Amniotic stem cell (primary cell): ENCODE measurements at regions not wholly inside any gene's neighbourhood (a gene's known extent, or its start where the extent isn't known, plus 50 kb on each side); places are given as distances from the start of the nearest gene placed in this dataset.

Experiments used
- DNase-seq: peaks from one replicate; lab custom pipeline; 2025; lab: John Stamatoyannopoulos, UW

DNA sequence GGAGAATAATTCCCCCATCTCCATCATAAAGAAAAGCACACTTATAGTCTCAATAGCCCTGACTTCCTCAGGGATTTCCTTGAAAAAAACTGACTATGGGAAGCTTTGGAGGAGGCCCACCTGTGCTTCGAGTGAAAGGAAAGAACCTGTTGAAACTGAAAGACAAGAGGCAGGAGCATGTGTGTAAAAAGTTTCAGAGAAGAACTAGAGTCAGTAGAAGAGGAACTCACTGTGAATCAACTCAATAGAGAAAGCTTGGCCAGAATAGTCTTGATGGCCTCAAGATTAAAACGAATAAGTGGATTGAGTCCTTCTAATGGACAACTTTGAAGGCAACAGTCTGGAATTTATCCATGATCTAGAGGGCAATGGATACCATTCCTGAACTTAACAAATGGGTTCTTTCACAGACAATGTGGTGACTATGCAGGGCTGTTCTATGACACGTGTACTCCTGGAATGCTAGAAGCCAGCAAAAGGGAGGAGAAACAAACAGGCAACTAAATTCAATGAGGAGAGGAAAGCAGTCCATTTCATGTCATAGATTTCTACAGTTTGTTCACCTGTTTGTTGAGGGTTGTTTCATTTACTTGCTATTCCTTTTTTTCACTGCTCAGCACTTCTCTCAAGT is 442.3 kb downstream of the GRB14 start:
- DNase-seq, result no peak

DNA sequence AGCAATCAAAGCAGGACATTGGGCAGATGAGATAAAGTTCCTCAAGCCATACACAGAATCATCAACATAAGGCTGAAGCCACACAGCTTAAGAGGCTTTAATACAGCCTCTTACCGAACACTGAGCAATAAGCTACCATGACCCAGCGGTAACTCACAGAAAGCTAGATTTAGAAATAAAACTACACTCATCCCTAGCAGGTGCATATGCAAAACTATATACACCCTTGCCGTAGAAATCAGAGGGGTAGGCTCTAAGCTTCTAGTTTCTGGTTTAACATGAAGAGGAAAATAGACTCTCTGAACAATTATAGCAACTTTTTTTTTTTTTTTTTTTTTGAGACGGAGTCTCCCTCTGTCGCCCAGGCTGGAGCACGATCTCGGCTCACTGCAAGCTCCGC is 428.8 kb upstream of the FIGN start:
- DNase-seq, result no peak

DNA sequence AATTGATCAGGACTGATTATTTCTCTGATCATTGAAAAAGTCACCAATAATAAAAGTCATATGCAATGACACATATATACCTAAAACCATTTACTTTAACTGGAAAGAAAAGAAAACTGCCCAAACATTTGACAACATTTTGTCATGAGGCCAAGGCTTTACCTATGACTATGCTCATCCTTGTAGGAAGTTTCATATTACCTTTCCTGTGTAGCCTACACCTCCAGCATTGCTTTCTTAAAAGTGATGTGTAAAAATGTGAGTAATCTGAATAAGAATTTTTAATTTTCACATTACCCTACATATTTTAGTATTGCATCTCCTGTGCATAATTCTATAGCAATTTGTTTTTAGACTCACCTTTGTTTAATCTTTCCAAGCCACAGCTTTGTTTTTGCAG is 419.8 kb upstream of the FIGN start:
- no peak for DNase-seq

DNA sequence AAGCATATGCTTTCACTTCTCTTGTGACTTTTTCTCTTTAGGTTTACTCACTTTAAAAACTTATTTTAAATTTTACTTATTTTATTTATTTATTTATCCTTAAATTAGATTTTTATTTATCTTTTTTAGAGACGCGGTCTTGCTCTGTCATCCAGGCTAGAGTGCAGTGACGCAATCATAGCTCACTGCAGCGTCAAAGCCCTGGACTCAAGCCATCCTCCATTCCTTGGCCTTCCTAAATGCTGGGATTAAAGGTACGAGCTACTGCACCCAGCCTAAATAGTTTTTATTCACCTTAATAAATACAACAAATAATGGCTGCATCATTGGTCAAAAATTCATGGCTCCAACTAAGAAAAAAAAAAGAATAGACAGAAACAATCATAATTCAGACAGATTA is 415.7 kb upstream of the FIGN start:
- DNase-seq, result no peak

DNA sequence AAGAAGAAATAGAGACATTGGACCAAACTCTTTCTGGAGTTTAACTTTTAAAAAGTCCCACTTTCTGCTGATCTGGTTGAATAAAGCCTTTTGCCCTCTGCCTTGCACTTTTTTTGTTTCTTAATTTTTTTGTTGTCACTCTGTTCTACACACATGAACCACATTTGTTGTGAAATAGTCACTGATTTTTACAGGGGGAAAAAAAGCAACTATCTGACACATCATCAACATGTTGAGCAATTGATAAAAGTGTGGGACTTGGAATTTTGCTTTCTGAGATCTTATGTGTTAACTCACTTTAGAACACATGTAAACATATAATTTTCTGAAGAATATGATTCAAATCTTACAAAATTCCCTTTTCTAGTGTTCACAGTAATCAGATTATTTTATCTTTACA is 414.8 kb upstream of the FIGN start:
- DNase-seq, result no peak

DNA sequence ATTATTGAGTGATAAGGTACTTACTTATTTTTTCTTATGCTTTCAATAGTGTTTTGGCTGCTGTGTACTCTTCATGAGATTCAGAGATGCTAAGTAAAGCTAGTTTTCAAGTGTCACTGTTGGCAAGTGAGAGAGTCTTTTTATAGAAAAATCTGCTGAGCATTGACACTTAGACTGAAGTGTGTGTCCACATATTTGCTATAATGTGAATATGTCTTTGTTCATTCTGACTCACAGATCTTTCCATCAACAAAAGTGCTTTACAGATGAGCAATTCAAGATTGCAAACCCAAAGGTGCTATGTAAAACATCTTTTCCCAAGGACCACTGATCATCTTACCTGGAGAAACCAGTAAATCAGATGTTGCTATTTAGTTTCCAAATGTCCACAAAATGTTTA is 410.6 kb upstream of the FIGN start:
- DNase-seq, result no peak

DNA sequence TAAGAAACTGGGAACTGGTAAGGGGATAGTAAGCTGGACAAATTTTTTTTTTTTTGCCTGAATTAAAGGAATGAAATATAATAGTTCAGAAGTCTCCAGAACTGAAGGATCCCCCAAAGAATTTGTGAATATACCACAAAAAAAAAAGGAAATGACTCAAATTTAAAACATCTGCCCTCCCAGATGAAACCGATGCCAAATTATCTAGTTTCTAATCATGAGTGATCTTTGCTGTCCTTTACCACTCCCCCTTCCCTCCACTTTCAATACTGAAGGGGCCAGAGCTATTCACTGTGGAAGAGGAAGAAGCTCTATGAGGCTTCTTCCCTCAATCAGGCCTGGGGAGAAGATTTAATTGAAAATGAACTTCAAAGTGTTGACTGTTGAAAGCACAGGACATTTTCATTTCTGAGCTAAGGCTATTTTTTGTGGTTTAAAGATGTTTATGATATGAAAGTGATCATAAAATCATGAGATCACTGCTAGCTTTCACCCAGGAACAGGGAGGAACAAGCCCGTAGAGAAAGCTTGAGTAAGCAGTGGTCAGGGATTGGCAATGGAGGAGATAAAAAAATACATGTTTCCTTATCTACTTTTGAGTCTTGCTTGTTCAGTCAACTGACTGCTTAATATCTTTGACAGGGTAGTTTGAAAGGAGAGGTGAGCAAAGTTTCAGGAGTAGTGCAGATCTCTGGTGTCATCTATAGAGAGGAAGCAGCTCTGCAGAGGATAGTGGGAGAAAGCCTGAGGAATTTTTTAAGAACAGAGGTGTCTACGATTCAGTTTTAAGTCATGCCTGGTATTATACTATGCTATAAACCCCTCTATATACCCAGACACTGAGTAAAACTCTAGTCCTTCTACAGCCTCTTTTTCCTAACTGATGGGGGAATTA is 409.5 kb upstream of the FIGN start:
- no peak for DNase-seq

DNA sequence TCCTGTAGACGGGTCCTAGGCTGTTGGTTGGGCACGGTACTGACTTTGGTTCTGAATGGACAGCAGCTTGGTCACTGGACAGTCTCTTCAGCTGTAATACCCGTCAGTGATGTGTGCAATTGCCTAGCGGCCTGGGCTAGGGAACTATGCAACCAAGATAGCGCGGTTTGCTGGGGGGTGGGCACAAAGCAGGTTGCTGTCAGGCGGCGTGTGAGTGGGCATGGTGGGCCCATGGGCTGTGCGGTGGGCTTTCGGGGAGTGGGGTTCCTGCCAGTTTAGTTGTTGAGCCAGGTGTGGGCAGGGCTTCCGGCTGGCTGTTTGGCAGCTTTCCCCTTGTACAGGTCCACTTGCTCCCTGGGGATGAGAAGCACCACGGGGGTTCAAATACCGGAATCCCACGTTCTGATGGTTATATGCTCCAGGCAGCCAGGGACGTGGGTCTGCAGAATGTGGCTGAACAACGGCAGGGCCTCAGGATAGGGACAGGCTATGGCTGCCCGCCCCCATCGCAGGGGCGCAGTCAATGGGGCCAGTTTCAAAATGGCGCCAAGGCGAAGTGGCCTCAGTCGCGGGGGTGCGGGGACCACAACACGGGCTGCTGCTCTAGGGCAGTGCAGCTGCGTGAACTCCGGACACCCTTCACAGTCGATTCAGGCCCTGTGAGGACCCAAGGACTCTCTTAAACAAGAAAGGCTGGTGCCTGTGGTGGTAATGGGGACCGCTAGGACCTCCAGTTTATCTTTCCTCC is 407.5 kb upstream of the FIGN start:
- no peak for DNase-seq

DNA sequence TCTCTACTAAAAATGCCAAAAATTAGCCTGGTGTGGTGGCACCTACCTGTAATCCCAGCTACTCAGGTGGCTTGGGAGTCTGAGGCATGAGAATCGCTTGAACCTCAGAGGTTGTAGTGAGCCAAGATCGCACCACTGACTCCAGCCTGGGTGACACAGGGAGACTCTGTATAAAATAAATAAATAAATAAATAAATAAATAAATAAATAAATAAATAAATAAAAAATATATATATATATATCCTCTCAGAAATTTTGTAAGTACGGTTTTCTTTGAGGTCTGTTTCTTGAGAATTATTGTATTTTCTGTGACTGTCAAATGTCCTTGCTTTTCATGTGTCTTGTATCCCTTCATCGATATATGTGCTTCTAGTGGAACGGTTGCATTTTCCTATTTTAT is 406.9 kb upstream of the FIGN start:
- no peak for DNase-seq

DNA sequence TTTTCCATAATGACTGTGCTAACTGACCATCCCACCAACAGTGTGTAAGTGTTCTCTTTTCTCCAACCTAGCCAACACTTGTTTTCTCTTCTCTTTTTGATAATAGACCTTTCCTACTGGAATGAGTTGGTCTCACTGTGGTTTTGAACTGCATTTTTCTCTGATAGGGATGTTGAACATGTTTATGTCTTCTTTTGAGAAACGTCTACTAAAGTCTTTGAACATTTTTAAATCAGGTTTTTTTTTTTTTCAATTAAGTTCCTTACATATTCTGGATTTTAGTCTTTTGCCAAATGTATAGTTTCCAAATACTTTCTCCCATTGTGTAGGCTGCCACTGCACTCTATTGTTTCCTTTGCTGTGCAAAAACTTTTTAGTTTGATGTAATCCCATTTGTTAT is 405.5 kb upstream of the FIGN start:
- DNase-seq, result no peak

DNA sequence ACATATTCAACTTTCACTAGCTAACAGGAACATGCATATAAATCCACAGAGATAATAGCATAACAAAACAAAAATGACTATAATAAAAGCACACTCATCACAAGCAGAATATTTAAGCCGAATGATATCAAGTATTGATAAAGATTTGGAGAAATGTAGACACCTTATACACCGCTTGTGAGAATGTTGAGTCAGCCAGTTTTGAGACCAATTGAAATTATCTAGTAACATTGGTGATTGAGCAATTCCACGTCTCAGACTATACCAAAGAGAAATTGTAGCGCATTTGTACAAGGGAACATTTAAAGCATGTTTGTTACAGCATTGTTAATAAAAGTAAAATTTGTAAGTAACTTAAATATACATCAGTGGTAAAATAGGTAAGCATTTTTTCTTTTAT is 402.9 kb upstream of the FIGN start:
- DNase-seq, result no peak

DNA sequence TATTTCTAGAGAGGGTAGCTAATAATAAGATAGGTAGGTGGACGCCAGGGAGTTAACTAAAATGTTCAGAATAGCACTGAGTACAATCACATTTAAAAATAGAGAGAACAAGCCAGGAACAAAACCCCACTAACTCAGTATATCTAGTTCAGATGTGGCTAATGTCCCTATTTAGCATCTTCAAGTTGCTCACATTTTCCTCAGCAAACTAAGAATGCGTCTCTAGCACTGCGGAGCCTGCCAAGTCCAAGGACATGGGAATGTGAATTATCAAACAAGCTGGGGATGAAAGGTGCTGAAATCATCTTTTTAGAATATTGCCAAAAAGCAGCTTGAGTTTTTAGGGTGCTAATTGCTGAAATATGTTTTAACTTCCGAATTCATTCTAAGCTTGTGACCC is 398.5 kb upstream of the FIGN start:
- DNase-seq, result no peak

DNA sequence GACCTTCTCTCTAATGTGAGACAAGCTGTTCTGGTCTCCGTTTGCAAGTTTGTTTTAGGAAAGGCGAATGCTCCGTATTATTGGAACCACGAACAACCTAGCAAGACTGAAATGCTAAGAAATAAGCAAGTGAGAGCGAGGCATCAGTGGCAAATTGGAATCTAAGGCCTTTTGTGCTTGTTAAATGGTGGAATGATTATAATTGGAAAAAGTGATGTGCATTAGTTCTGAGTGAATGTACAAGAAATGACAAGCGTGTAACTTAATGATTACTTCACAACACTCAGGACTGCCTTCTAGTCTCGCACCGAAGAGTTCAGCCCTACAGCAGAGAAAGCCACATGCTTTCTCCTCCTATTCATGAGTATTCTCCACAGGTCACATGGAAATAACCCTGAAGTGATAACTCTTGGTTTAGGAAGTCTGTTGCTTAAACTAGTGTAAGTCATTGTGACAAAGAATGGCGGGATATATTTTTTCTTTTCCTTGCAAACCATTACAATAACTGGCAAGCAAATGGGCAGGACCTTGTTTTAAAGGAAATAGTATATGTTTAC is 392.2 kb upstream of the FIGN start:
- DNase-seq, result no peak

DNA sequence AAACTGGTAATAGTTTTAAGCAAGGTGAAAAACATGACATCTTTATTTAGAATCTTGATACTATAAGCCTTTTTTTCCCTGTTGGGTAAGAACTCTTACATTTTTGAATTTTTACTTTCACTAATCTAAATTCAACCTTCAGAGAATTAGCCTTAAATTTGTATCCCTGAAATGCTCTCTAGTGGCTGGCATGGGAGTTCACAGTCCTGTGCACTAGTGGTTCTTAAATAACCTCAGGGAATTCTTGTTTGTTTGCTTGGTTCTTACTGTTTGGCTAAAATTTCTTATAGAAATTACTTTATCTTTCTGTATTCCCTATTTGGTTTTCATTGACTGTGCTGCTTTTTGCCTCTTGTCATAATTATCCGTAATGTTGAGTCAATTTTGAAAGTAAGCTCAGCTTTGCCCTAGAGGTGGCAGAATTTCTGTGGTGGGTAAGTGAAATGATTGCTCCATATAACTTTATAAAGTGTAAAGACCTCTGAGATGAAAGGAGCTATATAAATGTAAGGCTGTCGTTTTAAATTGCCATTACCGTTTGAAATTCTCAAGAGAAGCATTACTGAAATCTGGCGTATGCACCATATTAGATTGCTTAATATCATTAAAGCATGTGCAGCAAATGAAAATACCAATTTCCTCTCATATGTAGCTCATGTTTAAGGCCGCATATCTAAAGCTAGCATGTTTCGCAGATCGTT is 391.3 kb upstream of the FIGN start:
- DNase-seq, result no peak

DNA sequence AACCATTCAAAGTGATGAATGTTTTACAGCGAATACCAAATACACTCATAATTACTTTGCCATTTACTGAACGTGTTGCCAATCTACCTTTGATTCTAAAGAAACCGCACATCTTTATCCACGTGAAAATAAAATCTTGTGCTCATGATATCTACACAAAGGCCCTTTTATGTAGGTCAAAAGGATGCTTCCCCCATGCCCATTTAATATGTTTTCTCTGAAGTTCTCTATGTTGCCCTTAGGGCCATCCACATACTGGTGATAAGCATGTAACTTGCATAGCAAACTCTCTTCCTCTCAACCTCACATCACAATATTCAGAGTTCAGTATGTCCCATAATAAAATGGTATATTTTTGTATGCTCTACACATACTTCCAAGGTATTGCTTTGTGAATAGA is 380.0 kb upstream of the FIGN start:
- no peak for DNase-seq

DNA sequence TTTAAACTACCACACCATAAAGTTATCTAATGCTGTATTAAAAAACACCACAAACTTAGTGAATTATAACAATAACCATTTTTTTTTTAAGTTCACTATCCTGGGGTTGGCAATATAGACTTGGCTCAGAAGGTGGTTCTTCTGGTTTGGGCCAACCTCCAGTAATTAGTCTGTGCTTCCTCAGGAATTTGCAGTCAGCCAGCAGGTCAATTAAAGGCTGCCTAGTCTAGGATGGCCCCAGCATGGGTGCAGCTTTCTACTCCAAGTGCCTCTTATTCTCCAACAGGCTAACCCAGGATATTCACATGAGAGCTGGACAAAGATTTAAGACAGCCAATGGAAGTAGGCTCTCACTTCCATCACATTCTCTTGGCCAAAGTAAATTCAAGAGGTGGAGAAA is 379.1 kb upstream of the FIGN start:
- no peak for DNase-seq

DNA sequence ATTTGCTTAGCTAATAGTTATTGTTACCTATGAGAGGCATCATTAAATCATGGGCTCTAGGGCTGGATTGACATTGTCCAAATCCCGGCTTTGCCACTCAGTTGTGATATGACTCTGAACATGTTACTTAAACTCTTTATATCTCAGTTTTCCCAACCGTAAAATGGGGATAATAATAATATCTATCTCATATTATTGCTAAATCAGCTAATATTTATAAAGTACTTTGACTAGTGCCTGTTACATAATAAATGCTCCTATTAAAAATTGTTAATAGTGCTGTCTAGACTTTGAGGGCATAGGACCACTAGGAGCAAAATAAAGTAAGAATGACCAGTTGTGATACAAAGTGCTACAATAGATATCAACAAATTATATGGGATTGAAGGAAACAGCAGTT is 376.3 kb upstream of the FIGN start:
- DNase-seq, result no peak

DNA sequence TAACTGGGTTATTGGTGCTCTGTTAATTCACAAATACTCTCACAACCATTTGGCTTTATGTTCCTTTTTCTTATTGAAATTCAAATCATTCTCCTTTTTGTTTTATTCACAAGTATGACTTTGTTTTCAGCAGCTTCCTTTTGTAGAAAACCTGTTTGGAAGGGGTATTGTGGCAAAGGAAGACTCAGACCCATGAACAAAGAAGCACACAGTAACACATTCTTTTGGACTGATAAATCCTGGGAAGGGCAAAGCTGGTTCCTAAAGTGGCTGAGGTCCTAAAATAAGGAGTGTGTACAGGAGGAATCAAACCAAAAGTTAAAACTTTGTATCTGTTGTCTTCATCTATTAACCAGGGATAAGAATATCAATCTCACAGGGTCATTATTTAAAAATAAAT is 374.7 kb upstream of the FIGN start:
- no peak for DNase-seq

DNA sequence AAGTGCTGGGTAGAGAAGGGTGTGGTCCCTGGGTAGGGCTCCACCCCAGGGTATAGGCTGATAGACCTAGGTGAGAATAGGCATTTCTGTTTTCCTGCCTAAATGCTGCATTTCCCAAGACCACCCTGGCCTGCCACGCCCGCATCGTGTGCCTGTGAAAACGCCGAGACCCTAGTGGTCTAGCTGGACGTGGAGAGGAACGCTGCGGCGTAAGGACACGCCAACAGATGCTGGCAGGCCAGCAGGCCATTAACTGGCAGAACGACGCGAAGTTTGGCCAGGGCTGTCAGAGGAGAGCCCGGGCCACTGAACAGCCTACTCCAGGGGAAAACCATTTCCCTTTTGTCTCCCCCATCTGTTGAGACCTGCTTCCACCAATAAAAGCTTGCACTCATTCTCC is 373.2 kb upstream of the FIGN start:
- DNase-seq, result no peak

DNA sequence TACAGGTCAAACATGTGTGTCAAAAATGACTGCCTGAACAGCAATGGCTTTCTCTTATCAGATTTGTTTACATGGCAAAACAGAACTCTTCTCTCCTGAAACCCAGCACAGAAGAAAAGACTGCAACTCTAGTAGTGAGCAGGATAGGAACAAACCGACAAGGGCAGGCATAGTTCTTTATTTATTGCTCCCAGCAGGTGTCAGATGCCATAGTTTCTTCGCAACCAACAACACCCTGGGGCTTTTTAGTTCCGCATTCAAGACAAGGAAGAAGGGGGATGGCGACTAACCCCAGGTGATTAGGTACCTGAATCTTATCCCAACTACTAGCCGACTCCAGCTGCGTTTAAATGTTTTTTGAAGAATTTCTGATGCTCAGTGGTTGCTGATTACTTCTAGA is 367.5 kb upstream of the FIGN start:
- DNase-seq, result no peak

DNA sequence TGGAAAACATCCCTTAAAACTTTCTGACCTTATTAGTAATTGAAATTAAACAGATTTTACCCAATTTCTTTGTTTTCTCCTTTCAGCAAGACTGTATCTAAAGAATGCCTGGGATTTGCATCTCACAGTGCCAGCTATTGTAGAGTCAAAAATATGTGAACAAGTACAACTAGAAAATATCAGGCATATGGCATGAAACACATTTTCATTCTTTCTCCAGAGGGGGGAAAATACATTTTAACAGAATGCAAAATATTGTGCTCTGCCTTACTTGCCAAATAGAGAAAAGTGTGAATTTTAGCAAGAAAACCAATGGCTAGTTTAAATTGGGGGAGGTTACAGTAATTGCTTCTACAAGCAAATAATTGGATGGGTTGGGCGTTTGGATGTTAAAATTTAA is 366.6 kb upstream of the FIGN start:
- no peak for DNase-seq

DNA sequence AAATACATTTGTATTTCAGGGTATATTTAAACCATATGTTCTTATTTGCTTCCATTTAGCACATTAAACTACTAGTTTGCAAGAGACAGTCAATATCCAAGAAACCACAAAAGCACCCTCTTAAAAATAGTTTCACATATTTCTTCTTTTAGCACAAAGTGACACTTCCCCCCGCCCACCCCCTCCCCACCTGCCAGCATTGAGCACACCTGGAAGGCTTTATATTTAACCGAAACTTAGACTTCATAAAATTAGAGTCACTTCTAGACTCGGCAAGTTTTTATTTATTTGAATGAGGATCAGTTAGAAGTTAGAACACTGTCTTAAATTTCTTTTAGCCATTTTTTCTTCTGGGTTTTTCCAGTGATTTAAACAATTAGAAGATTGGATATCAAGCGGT is 355.9 kb upstream of the FIGN start:
- DNase-seq, result no peak
